SK-N-DZ (cell line): ENCODE measurements at regions not wholly inside any gene's neighbourhood (a gene's known extent, or its start where the extent isn't known, plus 50 kb on each side); places are given as distances from the start of the nearest gene placed in this dataset.

Experiments
- DNase-seq: peaks from one replicate; pipeline ENCODE4 v3.0.0-alpha.2; 2015; ENCODE audit warnings: low spot score

GRCh38 chr6:16857969-16858592 is 96.8 kb upstream of the ATXN1 start:
- DNase-seq: peak; percentile 33

DNA sequence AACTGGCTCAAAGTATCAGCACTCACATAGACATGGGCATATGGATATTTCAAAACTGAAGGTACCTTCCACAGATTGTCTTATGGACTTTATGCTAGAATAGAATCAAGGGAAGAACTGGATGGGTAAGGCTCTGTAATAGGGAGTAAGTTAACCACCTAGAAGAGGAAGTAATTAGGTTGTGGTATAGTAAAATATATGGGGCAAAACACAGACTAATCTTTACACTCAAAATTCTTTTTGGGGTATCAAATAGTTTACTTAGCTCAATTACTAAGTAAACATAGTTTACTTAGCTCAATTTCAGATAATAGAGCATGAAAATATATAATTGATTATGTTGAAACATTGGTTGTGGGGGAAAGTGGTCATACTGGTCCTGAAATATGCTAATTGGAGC is 94.2 kb upstream of the ATXN1 start:
- DNase-seq: no peak

GRCh38 chr6:16854986-16855385 is 93.7 kb upstream of the ATXN1 start:
- DNase-seq: no peak

DNA sequence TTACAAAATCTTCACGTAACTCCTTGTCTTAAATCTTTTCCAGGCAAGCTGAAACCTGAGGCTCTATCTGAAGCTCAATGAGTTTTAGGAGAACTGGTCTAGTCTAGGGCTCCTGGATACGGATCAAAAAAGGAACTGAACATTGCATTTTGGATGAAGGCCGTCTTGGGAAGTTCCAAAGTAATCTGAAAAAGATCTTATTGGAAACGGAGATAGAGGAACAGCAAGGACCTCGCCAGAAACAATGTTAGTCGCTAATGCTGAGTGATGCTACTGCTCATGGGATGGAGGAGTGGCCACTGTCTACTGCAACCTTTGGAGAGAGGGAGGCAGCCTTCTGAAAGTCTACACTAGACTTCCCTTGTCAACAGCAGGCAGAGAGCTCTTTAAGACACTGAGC is 91.4 kb upstream of the ATXN1 start:
- DNase-seq: no peak

GRCh38 chr6:16851758-16852157 is 90.5 kb upstream of the ATXN1 start:
- DNase-seq: no peak

- DNase-seq: no peak
Measured at GRCh38 chr6:16851044-16851540, 89.8 kb upstream of the ATXN1 start.

- DNase-seq: no peak
Measured at GRCh38 chr6:16850681-16851026, 89.4 kb upstream of the ATXN1 start.

DNA sequence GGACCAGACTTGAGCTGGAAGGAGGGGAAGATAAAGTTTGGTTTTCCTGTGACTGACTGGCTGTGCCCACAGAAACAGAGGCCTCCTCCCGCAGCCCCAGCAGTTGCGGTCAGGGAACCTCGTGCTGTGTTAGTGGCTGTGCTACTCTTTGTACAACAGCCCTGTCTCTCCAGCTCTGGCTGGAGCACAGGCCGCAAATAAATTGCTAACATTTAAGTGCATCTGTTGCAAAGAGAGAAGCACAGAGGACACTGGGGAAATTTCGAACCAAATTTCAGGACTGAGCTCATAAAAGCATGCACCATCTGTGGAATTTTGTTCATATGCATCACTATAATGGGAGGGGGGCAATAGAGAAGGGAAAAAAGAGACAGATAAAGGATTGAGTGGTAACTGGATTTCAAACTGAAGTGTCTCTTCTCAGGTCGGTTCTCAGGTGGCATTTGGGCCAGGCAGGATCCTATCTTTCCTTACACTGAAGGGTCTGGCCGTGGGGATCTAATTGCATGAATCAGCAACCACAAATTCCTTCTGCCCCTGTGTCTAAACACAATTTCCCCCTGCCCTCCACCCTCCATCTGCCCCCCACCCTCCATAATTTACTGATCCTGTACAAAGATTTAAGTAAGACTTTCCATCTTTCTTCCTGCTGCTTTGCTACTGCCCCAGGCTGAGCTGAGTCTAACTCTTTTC is 88.9 kb upstream of the ATXN1 start:
- peak; percentile 54 for DNase-seq

GRCh38 chr6:16849280-16849987 is 88.2 kb upstream of the ATXN1 start:
- peak; percentile 23 for DNase-seq

DNA sequence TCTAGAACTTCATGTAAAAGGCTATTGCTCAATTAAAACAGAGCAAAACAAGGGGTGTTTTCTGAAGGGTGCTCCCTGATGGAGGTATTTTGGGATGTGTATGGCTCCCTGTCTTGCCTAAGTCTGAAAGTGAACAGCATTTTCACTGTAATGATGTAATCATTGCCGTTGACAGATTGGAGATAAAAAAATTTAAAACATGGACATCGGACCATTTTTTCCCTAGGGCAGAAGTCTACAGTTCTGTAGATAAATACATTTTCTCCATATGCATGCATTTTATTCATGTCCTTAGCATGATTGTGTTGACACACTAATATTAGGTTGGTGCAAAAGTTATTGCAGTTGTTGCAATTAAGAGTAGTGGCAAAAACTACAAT is 85.1 kb upstream of the ATXN1 start:
- DNase-seq: no peak

DNA sequence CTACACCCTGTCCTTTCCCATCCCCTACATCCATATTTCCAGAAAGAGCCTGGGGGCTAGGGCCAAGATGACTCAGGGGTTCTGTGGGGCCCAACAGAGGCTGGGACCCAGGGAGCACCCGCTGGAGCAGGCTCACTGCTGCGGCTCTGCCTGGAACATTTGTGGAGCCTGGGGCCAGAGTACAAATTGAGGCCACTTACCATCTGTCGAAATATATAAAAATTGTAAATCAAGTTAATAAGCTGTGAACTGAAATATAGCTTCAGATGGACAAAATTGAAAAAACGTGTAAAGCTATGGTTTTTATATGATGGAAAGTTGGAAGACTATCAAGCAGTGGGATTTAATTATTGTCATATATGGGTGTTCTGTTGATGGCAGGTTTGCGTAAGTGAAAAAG is 82.9 kb upstream of the ATXN1 start:
- no peak for DNase-seq

DNA sequence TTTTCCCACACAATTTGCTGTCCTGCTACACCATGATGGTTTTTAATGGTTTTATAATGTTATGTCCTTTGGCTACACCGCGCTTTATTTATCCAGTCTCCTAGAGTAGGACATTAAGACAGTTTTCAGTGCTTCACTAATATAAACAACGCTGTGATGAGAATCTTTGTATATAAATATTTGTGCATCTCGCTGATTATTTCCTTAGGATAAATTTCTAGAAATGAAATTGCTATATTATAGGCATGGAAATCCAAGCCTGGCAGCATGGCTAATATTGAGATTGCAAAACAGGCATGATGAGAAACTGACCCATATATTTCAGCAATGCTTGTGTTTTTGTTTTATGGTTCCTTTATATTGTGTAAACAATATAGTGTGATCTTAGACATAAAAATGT is 81.4 kb upstream of the ATXN1 start:
- DNase-seq: no peak

DNA sequence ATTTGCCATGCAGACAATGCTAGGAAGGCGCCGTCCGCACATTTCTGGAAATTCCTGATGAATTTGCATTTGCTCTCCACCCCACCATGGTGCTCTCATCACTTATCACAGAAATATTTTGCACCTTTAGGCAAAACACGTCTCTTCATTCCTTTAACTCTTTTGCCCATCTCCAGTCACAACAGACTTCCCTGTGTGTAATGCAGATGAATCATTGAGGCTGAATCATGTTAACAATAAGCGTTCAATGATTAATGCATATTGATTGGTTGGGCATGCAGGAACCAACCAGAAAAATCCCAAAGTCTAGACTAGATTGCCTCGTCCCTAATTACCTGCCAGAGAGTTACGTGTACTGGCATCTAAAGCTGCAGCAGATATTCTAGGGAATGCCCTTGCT is 80.0 kb upstream of the ATXN1 start:
- DNase-seq: no peak

DNA sequence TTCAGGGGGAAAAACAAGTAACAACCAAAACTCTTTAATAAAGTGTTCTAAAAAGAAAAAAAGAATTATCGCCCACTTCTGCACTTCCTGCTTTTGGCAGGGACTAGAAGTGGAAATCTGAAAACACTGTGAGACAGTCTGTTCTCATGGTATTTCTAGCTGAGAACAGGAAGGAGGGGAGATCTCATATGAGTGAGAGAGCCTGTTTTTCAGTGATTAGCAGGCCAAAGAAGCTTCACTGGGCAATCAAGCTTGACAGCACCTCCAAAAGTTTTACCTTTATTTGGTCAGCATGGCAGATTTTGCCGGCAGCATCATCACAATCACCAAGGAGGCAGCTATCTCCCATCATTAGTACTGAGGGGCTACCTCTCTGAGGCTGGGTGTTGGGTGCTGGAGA is 79.5 kb upstream of the ATXN1 start:
- no peak for DNase-seq

DNA sequence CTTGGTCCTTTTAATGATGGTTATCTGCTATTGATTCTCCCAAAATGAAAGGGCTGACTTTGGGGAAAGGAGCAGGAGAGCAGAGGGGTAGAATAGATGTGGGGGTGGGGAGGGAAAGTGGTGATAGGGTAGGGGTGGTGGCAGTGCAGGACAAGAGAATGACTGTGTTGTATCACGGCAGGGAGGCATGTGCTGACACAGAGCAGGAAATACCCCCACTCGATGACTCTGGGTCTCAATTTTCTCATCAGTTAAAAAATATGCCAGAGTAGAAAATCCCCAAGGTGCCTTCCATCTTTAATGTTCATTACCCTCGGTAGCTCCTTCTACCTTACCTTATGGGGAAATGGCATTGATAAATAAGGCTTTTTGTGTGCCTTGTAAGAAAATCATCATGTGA is 79.0 kb upstream of the ATXN1 start:
- DNase-seq: no peak

DNA sequence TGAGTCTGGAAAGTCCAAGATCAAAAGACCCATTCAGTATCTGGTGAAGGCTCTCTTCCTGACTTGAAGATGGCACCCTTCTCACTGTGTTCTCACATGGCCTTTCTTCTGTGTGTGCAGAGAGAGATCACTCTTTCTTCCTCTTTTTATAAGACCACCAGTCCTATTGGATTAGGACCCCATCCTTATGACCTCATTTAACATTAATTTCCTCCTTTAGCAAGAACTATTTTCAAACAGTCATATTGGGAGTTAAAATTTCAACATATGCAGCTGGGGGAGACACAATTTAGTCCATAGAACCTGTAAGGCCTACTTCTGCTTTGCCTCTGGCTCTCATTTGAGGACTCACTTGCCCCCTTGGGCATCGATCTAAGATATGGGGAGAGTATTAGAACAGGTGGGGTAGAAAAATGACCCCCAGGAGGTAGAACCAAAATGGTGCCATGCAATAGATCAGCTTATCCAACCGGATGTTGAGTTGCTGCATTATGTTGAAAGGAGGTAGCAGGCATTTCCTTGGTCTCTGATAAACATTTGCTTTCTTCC is 78.4 kb upstream of the ATXN1 start:
- DNase-seq: no peak

DNA sequence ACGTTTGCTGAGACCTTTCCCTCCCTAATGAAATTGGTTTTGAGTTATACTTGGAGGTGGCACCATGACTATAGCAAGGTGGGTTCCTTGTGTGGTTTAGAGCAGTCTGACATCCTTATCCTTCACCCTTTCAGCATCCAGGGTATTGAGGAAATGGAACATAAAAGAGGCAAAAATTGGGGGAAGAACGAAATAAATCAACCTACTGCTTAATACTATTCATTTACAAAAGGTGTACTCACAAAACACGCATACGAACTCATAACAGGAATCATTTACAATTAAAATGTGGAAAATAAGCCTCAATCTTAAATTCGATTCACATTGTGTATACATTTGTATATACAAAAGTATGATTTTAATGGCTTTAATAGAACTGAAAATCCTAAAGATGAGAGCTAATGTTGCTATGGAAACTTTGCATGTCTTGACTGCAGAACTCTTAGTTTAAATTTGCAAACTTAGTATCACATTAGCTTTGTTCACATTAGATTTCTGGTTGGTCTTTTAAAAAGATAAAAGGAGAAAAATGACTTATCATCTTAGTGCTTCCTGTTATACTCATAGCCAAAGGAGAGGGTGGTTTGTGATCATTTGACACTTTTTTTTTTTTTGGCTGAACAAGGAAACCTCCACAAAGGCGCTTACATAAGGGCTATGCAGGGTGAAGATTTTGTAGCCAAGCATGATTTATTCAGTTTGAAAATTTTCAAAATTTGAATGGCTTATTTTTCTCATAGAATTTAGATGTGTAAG is 76.1 kb upstream of the ATXN1 start:
- no peak for DNase-seq

DNA sequence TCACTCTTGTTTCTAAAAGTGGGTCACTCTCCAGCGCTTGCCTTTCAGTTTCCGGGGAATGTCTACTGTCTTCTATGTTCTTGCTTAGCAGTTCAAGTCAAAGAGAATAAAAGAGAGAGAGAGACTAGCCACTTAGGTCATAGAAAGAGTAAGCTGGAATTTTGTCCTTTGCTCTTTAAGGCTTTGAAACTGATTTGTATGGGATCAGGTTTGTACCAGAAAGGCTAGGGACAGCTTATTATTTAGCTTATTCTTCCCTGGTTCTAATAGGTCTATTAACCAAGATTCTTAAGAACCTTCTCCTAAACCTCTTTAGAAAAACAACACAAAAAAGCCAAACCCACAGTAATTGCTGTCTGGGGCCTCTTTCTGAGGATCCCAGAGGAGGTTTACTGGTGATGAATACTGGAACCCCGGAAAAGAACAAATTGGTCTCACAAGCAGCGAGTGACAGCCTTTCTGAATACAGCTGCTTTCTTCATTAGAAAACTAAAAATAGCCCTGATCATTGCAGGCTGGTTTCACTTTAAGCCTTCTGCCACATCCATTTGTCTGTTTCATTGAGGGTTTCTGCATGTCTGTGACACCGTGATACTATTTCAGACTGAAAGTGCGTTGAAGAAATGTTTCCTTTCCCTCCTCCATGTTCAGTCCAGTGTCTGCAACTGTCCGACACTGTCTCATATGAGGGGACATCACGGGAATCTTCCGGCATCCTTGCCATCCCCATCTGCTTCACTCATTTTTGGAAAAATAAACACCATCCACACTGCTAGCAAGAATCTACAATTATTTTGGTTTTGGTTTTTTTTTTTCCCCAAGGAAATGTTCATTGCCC is 75.1 kb upstream of the ATXN1 start:
- no peak for DNase-seq

- DNase-seq: no peak
Measured at GRCh38 chr6:16834242-16834641, 73.0 kb upstream of the ATXN1 start.

GRCh38 chr6:16832721-16833120 is 71.5 kb upstream of the ATXN1 start:
- no peak for DNase-seq

- DNase-seq: peak; percentile 57
Measured at GRCh38 chr6:16832043-16832567, 70.8 kb upstream of the ATXN1 start.
